Fibroblast of villous mesenchyme (primary cell): ENCODE measurements at regions not wholly inside any gene's neighbourhood (a gene's known extent, or its start where the extent isn't known, plus 50 kb on each side); places are given as distances from the start of the nearest gene placed in this dataset.

Experiments used
- DNase-seq: peaks from one replicate; pipeline ENCODE4 v3.0.0-alpha.2; 2010; ENCODE audit warnings: low read depth
- H3K4me3 ChIP-seq: 2 replicates; pipeline ENCODE4 v1.5.1; 2011; ENCODE audit warnings: low read depth, mild to moderate bottlenecking, low read length
- CTCF ChIP-seq: IDR thresholded peaks from 2 replicates; pipeline ENCODE4 v1.5.1; 2012; ENCODE audit warnings: low read depth, mild to moderate bottlenecking, low read length; ENCODE audit not compliant: insufficient read depth

GRCh38 chr2:20914771-20915170 lies 91.9 kb upstream of the LDAH start:
- no peak overlapping the region for H3K4me3 ChIP-seq
- no peak for DNase-seq
- TF ChIP-seq CTCF = no peak

GRCh38 chr2:20914087-20914486 lies 91.2 kb upstream of the LDAH start:
- no peak for DNase-seq
- H3K4me3 ChIP-seq = no peak overlapping the region
- no peak for TF ChIP-seq CTCF

- TF ChIP-seq CTCF = no peak
- no peak overlapping the region for H3K4me3 ChIP-seq
- DNase-seq = no peak
These were observed 90.6 kb upstream of the LDAH start for GRCh38 chr2:20913491-20913890.

- no peak for TF ChIP-seq CTCF
- no peak for DNase-seq
- H3K4me3 ChIP-seq = no peak overlapping the region
These were observed 77.2 kb upstream of the LDAH start for GRCh38 chr2:20900052-20900636.

GRCh38 chr2:20897874-20898453 lies 75.1 kb upstream of the LDAH start:
- TF ChIP-seq CTCF = no peak
- H3K4me3 ChIP-seq = no peak overlapping the region
- DNase-seq = no peak

GRCh38 chr2:20897047-20897446 lies 74.1 kb upstream of the LDAH start:
- DNase-seq = no peak
- TF ChIP-seq CTCF = no peak
- H3K4me3 ChIP-seq = no peak overlapping the region

GRCh38 chr2:20884829-20885228 lies 61.9 kb upstream of the LDAH start:
- no peak for TF ChIP-seq CTCF
- no peak for DNase-seq
- H3K4me3 ChIP-seq = no peak overlapping the region
